Heart right ventricle (tissue), 16 donors: ENCODE measurements at regions not wholly inside any gene's neighbourhood (a gene's known extent, or its start where the extent isn't known, plus 50 kb on each side); places are given as distances from the start of the nearest gene placed in this dataset.

ENCODE experiments used
- ATAC-seq, 8 donors: fragments of 200-7000 bp; cut with Tn5 transposase; one replicate each; pipeline ENCODE4 v1.9.1; 2020; ENCODE audit warnings: mild to moderate bottlenecking in 8 of 8, moderate library complexity in 8 of 8, moderate number of reproducible peaks in 1 of 8
- DNase-seq, 2 donors: peaks; one replicate each; pipeline ENCODE4 v3.0.0-alpha.2; 2020
- H3K27ac ChIP-seq, 10 donors: fragments of 200-600 bp; sonication (generic) in 2 of 10; one replicate each; pipeline versions ENCODE4 v1.5.0 to v1.8.0; 2020 to 2022; ENCODE audit warnings: mild to moderate bottlenecking in 3 of 10
- H3K27me3 ChIP-seq, 7 donors: fragments of 200-600 bp; one replicate each; pipeline ENCODE4 v1.8.0; 2021 to 2022; ENCODE audit warnings: mild to moderate bottlenecking in 2 of 7
- H3K36me3 ChIP-seq, 9 donors: fragments of 200-600 bp; sonication (generic) in 1 of 9; one replicate each; pipeline versions ENCODE4 v1.5.0 to v1.8.0; 2020 to 2022; ENCODE audit warnings: mild to moderate bottlenecking in 2 of 9
- H3K4me1 ChIP-seq, 9 donors: fragments of 200-600 bp; sonication (generic) in 1 of 9; one replicate each; pipeline versions ENCODE4 v1.5.0 to v1.8.0; 2020 to 2022; ENCODE audit warnings: mild to moderate bottlenecking in 4 of 9
- H3K4me3 ChIP-seq, 10 donors: fragments of 200-600 bp; sonication (generic) in 2 of 10; one replicate each; pipeline versions ENCODE4 v1.5.0 to v1.8.0; 2020 to 2022; ENCODE audit warnings: mild to moderate bottlenecking in 7 of 10, moderate library complexity in 2 of 10
- H3K9me3 ChIP-seq, 11 donors: fragments of 200-600 bp in 10 of 11; sonication (generic) in 2 of 11; one replicate each; pipeline versions ENCODE4 v1.5.0 to v1.8.0; 2013 to 2022; ENCODE audit warnings: mild to moderate bottlenecking in 2 of 11, control low read depth in 1 of 11, moderate library complexity in 1 of 11
- WGBS, 2 donors: extraction: QIAGEN DNeasy Blood & Tissue Kit; methylation state at CpG; one replicate each; pipeline ENCODE4 v1.1.7; 2013; ENCODE audit warnings: inconsistent platforms in 1 of 2; 5-methylcytosine and 5-hydroxymethylcytosine counted together
- intact Hi-C, 10 donors: fragments of 100-400 bp; cut with DNase I; formaldehyde crosslinking; loops; one replicate each; pipeline versions ENCODE4 v1.11.1 to v1.14.2; 2022
- TF ChIP-seq, protein P1 (sequence below), 9 donors: fragments of 200-600 bp; sonication (generic) in 2 of 9; IDR thresholded peaks; one replicate each; pipeline versions ENCODE4 v1.5.0 to v1.8.0; 2021 to 2022; ENCODE audit warnings: antibody characterized with exemption in 9 of 9, mild to moderate bottlenecking in 5 of 9, moderate library complexity in 1 of 9
- donor health status: Arrhythmogenic right ventricular cardiomyopathy.
- donor health status: ischemic (EF 13 %, LVEDD 7.1; RV severe dilation, severe dysfunction).
- donor health status: healthy with polysubstance abuse.
- donor health status: DM: no; HTN: yes; CAD: no.
- donor health status: DM: no; HTN: no; CAD: no.
- donor health status: ischemic (EF 25% LVEDD 6.9; RV normal size, moderate dysfunction).
- donor health status: ischemic (EF 25% LVEDD 5.7; RV mildly dilated, moderate dysfunction).
- donor health status: healthy.
- donor health status: DM: yes; HTN: yes; CAD: no.
- donor health status: Ischemic cardiomyopathy.
- donor health status: ischemic (EF 35%, LVEDD 5.7; RV mildly dilated, moderate dysfunction).
- donor health status: nonischemic (EF 11% LVEDD 7.7; RV severe dilation, severe dysfunction).
- donor health status: DM: yes; HTN: yes; CAD: no.
- donor health status: PGD.
- donor health status: ischemic (EF 29% LVEDD 5.4; RV normal size, mild dysfunction).
- donor health status: nonischemic (EF 23%, LVEDD 6.1; RV moderate dilation, normal function).

DNA sequence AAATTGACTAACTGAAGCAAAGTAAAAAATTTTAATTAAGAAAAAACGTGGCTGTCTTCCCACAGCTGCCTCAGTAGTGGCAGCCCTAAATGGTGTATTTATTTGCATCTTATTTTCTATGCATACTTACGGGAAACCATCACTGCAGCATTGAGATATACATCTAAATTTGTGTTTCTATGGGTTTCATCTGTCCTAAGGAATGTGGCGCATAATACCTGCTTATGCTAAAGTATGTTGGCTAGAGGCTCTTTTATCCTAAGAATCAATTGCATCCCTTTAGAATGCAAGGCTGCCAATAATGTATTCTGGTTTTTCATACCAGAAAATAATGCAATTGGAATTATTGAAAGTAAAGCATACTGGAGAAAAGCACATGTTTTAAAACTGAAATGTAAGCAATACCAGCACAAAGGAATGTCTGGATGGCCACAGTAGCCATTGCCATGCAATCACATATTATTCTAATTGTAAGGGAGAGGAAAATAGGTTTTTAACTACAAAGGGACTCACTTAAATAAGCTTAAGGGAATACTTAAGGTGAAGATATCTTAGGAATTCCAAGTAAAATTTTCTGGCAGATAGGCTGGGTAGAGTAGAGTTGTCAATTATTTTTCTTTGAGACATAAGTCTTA is 834.5 kb upstream of the NECTIN3 start:
- H3K27ac ChIP-seq = no peak overlapping the region
- DNase-seq (no peak), ATAC-seq (no peak)
- intact Hi-C loops = no loop called here
- no peaks in the 10 kb centered on the region for H3K27me3 ChIP-seq
- H3K4me1 ChIP-seq = no peaks in the 10 kb centered on the region
- no peak overlapping the region for H3K4me3 ChIP-seq
- TF ChIP-seq, protein P1, sequence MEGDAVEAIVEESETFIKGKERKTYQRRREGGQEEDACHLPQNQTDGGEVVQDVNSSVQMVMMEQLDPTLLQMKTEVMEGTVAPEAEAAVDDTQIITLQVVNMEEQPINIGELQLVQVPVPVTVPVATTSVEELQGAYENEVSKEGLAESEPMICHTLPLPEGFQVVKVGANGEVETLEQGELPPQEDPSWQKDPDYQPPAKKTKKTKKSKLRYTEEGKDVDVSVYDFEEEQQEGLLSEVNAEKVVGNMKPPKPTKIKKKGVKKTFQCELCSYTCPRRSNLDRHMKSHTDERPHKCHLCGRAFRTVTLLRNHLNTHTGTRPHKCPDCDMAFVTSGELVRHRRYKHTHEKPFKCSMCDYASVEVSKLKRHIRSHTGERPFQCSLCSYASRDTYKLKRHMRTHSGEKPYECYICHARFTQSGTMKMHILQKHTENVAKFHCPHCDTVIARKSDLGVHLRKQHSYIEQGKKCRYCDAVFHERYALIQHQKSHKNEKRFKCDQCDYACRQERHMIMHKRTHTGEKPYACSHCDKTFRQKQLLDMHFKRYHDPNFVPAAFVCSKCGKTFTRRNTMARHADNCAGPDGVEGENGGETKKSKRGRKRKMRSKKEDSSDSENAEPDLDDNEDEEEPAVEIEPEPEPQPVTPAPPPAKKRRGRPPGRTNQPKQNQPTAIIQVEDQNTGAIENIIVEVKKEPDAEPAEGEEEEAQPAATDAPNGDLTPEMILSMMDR (IDR thresholded peaks at IDR 0.05) = no peak
- 60 to 66% methylated on average over 3 of the region's 3 CpGs for WGBS, 2 donors
- H3K9me3 ChIP-seq = no peaks in the 10 kb centered on the region
- H3K36me3 ChIP-seq = no peaks in the 10 kb centered on the region

DNA sequence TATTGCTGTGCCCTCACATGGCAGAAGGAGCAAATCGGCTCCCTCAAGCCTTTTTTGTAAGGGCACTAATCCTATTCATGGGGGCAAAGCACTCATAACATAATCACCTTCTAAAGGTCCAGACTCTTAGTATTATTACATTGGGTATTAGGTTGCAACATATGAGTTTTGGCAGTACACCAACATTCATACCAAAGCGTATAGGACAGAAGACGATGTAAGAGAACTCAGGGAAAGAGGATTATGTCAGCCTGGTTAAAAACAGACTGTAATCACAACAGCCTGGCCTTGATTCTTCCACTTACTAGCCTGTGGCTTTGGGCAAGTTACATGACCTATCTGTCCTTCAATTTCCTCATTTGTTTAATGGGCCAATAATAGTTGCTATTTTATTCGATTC is 828.5 kb upstream of the NECTIN3 start:
- no peak for ATAC-seq
- H3K9me3 ChIP-seq = peaks cover 0 to 6% (median 0%) of the 10 kb centered on the region in 11 donors
- H3K27ac ChIP-seq = no peak overlapping the region
- H3K4me3 ChIP-seq = no peak overlapping the region
- 67% methylated on average over 4 of the region's 4 CpGs for WGBS, 2 donors
- TF ChIP-seq, protein P1 (IDR thresholded peaks at IDR 0.05) = no peak
- intact Hi-C loops = no loop called here
- no peaks in the 10 kb centered on the region for H3K4me1 ChIP-seq
- DNase-seq = no peak
- H3K36me3 ChIP-seq = no peaks in the 10 kb centered on the region
- no peaks in the 10 kb centered on the region for H3K27me3 ChIP-seq

DNA sequence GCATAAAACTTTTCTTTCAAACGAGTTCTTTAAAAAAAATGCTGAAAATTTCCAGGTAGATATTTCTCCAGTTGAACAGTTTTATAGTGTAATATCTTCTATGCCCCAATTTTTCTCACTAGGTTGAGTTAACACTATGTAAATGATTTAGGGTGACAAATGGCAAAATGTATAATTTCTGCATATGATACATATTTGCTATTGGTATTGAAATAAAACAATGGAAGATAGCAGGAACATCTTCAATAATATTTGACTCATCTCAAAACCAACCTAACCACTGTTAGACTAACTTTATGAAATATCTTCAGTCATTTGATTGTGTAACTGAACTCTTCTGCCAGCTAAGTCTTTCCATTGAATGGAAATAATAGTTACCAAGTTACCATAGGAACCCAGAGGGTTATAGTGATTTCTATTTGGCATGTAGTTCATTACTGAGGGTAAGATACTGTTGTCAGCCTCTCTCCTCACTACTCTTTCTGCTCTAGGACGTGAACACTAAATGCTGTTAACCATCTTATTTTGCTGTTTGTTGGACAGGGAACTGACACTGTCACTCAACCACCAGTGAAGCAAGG is 824.7 kb upstream of the NECTIN3 start:
- H3K4me3 ChIP-seq = no peak overlapping the region
- 35 to 36% methylated on average over 2 of the region's 2 CpGs for WGBS, 2 donors
- DNase-seq = no peak

DNA sequence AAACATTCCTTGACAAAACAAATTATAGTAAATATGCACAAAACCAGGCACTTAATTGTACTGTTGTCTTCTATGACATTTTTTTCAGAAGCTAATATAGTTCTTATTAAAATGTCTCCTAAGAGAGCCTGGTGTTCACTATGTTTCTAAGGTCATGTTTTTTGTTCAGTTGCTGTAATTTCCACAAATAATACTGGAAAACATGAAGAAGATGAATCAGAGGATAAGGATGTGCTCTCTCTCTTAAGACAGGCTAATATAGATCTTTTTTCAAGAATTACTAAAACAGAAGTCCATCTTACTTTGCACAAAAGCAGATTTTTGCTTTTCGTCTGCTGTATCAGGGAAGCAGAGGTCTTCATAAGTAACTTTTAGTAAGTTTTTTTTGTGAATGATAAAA is 823.0 kb upstream of the NECTIN3 start:
- Histone ChIP-seq H3K27ac (no peak overlapping the region), H3K4me3 (no peak overlapping the region), H3K4me1 (no peaks in the 10 kb centered on the region), H3K36me3 (no peaks in the 10 kb centered on the region), H3K9me3 (peaks cover 0 to 6% (median 0%) of the 10 kb centered on the region in 11 donors), H3K27me3 (no peaks in the 10 kb centered on the region)
- TF ChIP-seq, protein P1 (IDR thresholded peaks at IDR 0.05) = no peak
- intact Hi-C loops = no loop called here
- ATAC-seq (no peak), DNase-seq (no peak)
- WGBS, 2 donors = 68 to 76% methylated on average over 1 of the region's 1 CpG

More for the DNA sequence above, 824.7 kb upstream of the NECTIN3 start:
- H3K27ac ChIP-seq = no peak overlapping the region
- TF ChIP-seq, protein P1 (IDR thresholded peaks at IDR 0.05) = no peak
- ATAC-seq = no peak
- intact Hi-C loops = no loop called here
- no peaks in the 10 kb centered on the region for H3K36me3 ChIP-seq
- no peaks in the 10 kb centered on the region for H3K4me1 ChIP-seq
- peaks cover 0 to 6% (median 0%) of the 10 kb centered on the region in 11 donors for H3K9me3 ChIP-seq
- H3K27me3 ChIP-seq = no peaks in the 10 kb centered on the region
